ENCODE measurements at regions not wholly inside any gene's neighbourhood (a gene's known extent, or its start where the extent isn't known, plus 50 kb on each side); places are given as distances from the start of the nearest gene placed in this dataset.

GRCh38 chr10:10118131-10118530 is 899.5 kb upstream of the CELF2 start:
- no peak for DNase-seq

- no peak for DNase-seq
These were observed 897.0 kb upstream of the CELF2 start for GRCh38 chr10:10120671-10121070.

- no peak for DNase-seq
These were observed 892.0 kb upstream of the CELF2 start for GRCh38 chr10:10125676-10126075.

- DNase-seq, result no peak
These were observed 891.5 kb upstream of the CELF2 start for GRCh38 chr10:10126218-10126617.

DNA sequence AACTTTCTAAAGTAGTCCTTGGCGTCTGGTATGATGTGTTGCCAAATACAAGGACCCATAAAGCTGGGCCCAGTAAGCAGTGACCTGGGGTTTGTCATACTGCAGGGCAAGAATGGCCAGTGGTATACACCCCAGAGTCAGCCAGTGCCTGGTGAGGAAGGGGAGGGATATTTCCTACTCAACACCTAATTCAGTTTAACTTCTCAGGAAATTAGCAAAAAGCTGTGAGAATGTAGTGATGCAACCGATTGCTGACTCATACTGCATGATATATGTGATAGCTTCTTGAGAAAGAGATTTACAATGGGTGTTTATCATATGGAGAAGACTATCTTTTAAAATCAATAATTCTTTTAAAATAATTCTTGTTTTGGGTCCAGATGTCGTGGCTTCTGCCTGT is 889.3 kb upstream of the CELF2 start:
- peak; percentile 4 for DNase-seq

DNA sequence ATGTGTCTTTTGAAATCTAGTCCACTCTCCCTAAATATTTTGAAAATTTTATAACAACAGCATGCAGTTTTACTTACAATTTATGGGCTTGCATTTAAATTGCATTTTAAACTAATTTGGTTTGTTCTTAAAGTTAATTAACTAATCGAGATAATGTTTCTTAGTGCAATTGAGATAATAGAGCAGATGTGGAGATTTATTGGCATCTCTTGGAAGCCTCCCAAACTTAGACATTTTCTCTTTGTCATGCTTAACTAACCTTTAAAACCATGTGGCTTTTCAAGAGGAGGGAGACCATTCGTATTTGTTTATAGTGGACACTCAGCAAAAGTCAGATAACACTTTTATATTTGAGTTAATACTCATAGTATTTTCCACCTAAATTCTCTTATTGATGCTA is 887.0 kb upstream of the CELF2 start:
- DNase-seq, result no peak

- no peak for DNase-seq
These were observed 885.7 kb upstream of the CELF2 start for GRCh38 chr10:10132009-10132408.

DNA sequence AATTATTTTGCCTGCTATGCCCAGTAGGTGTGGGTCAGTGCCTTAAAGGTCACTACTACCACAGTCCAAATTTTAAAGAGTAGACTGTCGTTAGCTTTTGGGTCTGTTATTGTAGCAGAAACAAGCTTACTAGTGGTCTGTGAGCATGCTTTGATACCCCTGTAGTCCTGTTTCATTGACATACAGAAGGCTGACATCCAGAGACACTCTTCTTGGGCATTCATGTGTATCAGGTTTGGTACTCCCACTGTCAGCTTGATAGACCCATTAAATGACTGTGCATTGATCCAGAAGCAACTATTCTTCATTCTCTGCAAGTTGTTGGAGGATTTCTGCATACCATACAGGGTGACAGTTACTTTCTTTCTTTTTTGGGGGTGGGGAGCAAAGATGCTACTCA is 884.4 kb upstream of the CELF2 start:
- DNase-seq, result no peak

DNA sequence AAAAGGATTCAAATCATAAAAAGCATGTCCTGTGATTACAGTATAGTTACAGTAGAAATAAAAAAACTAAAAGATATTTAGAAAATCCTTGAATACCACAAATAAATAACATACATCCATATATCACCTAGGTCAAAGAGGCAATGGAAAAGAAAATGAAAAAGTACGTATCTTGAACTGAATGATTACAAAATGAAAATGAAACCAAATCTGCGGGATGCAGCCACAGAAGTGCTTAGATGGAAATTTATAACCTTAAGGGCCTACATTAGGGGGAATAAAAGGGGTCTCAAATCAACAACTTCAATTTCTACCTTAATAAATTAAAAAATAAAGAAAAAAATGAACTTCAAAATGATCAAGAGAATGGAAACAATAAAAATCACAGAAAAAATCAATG is 879.0 kb upstream of the CELF2 start:
- peak; percentile 70 for DNase-seq

GRCh38 chr10:10141782-10142382 is 875.8 kb upstream of the CELF2 start:
- DNase-seq, result no peak

DNA sequence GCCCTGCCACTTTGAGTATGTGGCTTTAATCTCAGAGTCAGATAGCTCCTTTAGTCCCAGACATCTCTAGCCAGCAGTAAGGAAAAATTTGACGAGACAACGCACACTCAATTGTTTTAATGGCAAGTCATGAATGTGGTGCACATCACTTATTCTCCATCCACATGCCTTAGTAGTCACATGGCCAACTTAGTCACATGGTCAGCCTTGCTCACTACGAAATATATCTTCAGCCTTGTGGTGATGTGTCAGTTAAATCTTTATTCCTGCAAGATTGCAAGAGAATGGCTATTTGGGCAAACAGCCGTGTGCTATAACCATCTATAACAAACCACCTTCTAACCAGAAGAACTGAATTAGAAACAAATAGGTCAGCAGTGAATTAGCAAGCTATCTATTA is 871.1 kb upstream of the CELF2 start:
- no peak for DNase-seq

- DNase-seq, result no peak
These were observed 867.8 kb upstream of the CELF2 start for GRCh38 chr10:10149899-10150298.

DNA sequence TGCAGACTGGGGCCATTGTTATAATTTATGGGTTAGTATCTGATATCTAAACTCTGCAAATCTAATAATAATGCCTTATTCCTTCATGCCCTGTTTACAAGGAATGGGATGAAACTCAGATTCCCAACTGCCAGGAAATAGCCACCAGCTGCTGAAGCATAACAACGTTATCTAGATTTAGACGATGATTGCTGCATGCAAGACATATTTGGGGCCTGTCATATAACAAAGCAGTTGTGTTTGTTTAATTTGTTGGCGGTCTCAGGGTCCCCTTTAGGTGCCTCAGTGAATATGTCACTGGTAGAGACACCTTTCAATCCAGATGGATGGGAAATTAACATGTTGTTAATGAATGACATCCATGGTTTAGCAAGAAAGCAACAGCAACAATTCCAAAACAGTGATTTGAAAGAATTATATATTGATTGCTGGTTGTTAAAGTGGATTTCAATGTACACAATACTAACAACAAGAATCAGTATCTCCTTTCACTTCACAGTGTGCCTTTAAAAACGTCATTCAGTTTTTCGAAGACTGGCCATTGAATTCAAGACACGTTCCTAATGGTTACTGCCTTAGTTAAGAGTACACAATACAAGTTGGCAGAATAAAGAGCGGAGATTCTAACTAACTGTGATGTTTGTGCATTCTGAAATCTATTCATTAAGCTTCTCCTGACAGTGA is 860.6 kb upstream of the CELF2 start:
- DNase-seq, result no peak

- DNase-seq, result no peak
These were observed 856.8 kb upstream of the CELF2 start for GRCh38 chr10:10160821-10161312.

DNA sequence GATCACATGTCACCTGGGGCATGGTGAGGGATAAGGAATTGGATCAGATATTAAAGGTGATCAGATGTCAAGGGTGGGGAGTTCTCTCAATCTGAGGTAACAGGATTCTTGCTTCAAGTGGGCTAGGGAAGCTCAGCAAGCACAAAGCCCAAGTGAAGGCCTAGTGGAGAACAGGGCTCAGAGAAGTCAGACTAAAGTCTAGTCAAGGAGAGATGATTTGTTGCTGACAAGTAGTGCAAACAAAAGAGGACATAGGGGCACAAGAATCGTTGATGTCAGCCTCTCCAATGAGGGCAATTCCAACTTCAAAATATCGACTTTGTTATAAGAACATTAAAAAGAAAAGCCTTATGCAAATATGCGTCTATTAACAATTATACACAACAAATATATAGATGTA is 852.8 kb upstream of the CELF2 start:
- no peak for DNase-seq

- no peak for DNase-seq
These were observed 852.3 kb upstream of the CELF2 start for GRCh38 chr10:10165415-10165814.

DNA sequence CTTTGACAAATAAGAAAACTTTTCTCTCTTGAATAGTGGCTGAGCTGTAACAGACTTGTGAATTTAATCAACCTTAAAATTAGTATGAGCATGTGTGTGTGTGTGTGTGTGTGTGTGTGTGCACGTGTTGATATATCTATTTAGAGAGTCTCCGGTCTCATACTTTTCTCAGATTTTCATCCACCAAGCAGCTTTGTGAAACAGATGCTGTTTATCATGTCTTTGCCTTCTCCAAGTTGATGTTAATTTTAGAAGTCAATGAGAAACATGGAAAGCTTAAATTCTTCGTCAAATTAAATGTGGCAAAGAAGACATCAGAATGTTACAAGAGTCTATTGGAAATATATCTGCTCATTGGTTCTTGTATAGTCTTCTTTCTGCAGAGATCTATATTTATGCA is 839.2 kb upstream of the CELF2 start:
- DNase-seq, result no peak

- peak; percentile 4 for DNase-seq
These were observed 823.8 kb upstream of the CELF2 start for GRCh38 chr10:10193848-10194247.

GRCh38 chr10:10196701-10197100 is 821.0 kb upstream of the CELF2 start:
- no peak for DNase-seq

- DNase-seq, result no peak
These were observed 820.2 kb upstream of the CELF2 start for GRCh38 chr10:10197423-10197822.

- no peak for DNase-seq
These were observed 819.3 kb upstream of the CELF2 start for GRCh38 chr10:10198363-10198762.

GRCh38 chr10:10204415-10204814 is 813.3 kb upstream of the CELF2 start:
- DNase-seq, result no peak

GRCh38 chr10:10205906-10206305 is 811.8 kb upstream of the CELF2 start:
- no peak for DNase-seq

- no peak for DNase-seq
These were observed 810.1 kb upstream of the CELF2 start for GRCh38 chr10:10207538-10207937.

DNA sequence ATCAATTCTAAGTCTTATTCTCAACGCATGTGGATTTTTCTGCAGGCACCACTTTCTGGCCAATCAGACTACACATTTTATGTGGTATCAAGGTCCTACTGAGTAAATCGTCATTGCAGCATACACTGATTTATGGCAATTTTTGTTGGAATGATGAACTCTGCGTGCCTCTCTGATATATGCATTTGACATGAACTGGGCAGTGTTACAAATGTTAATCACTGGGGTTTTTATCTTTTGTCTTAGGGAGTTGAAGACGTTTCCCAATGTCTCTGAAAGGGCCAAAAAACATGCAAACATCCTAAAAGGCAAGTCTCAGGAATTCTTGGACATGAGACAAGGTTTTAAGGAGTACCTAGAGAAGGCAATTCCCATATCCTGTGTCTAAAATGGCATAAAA is 809.5 kb upstream of the CELF2 start:
- no peak for DNase-seq
